NCI-H187 treated with DMSO at 0.1 percent for 48 hours (cell line): ENCODE measurements at regions not wholly inside any gene's neighbourhood (a gene's known extent, or its start where the extent isn't known, plus 50 kb on each side); places are given as distances from the start of the nearest gene placed in this dataset.

ENCODE experiments used
- DNase-seq: peaks from one replicate; lab custom pipeline; 2025; lab: John Stamatoyannopoulos, UW

- DNase-seq = no peak
Observed at GRCh38 chrX:149274516-149275105, 230.5 kb downstream of the IDS start.

- DNase-seq = no peak
Observed at GRCh38 chrX:149272690-149273463, 232.2 kb downstream of the IDS start.

GRCh38 chrX:149267878-149268813 is 237.0 kb downstream of the IDS start:
- DNase-seq = no peak

GRCh38 chrX:149262086-149262485 is 243.0 kb downstream of the IDS start:
- no peak for DNase-seq

- no peak for DNase-seq
Observed at GRCh38 chrX:149259241-149259640, 245.9 kb downstream of the IDS start.

GRCh38 chrX:149255860-149256259 is 249.2 kb downstream of the IDS start:
- DNase-seq = no peak

- no peak for DNase-seq
Observed at GRCh38 chrX:149248073-149248625, 257.0 kb downstream of the IDS start.

- no peak for DNase-seq
Observed at GRCh38 chrX:149230689-149231088, 274.4 kb downstream of the IDS start.

- DNase-seq = no peak
Observed at GRCh38 chrX:149223854-149224253, 281.3 kb downstream of the IDS start.

GRCh38 chrX:149222040-149222439 is 283.1 kb downstream of the IDS start:
- no peak for DNase-seq

- DNase-seq = no peak
Observed at GRCh38 chrX:149221230-149221629, 283.9 kb downstream of the IDS start.

- DNase-seq = no peak
Observed at GRCh38 chrX:149213264-149213663, 291.8 kb downstream of the IDS start.

- DNase-seq = no peak
Observed at GRCh38 chrX:149208307-149208706, 296.8 kb downstream of the IDS start.

GRCh38 chrX:149207518-149207917 is 297.6 kb downstream of the IDS start:
- DNase-seq = no peak

GRCh38 chrX:149205937-149206336 is 299.2 kb downstream of the IDS start:
- no peak for DNase-seq

GRCh38 chrX:149205081-149205480 is 300.0 kb downstream of the IDS start:
- no peak for DNase-seq

GRCh38 chrX:149199734-149200133 is 305.4 kb downstream of the IDS start:
- no peak for DNase-seq

- DNase-seq = no peak
Observed at GRCh38 chrX:149198980-149199732, 305.9 kb downstream of the IDS start.

GRCh38 chrX:149185087-149185486 is 320.0 kb downstream of the IDS start:
- DNase-seq = no peak

GRCh38 chrX:149161435-149162088 is 343.5 kb downstream of the IDS start:
- no peak for DNase-seq

- DNase-seq = no peak
Observed at GRCh38 chrX:149157976-149158375, 347.1 kb downstream of the IDS start.
